Jurkat, Clone E6-1 (cell line): ENCODE measurements at regions not wholly inside any gene's neighbourhood (a gene's known extent, or its start where the extent isn't known, plus 50 kb on each side); places are given as distances from the start of the nearest gene placed in this dataset.

Experiments used
- DNase-seq: peaks from one replicate; pipeline ENCODE4 v3.0.0-alpha.2; 2011; ENCODE audit warnings: low read depth, low spot score
- H3K4me3 ChIP-seq: 2 replicates; pipeline ENCODE4 v1.5.1; 2011; ENCODE audit warnings: mild to moderate bottlenecking, low read length, control low read depth, moderate library complexity

GRCh38 chr16:64740261-64740660 is 381.6 kb downstream of the CDH11 start:
- no peak overlapping the region for H3K4me3 ChIP-seq
- no peak for DNase-seq

- no peak for DNase-seq
Observed at GRCh38 chr16:64738321-64738960, 383.4 kb downstream of the CDH11 start.

DNA sequence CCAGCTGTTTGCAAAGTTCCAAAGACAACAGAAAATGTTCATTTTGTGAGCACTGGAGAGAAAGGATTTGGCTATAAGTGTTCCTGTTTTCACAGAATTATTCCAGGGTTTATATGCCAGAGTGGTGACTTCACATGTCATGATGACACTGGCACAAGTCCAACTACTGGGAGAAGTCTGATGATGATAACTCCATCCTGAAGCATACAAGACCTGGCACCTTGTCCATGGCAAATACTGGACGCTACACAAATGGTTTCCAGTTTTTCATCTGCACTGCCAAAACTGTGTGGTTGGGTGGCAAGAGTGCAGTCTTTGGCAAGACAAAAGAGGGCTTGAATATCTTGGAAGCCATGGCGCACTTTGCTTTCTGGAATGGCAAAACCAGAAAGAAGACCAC is 385.0 kb downstream of the CDH11 start:
- DNase-seq: no peak
- no peak overlapping the region for H3K4me3 ChIP-seq

More at GRCh38 chr16:64738321-64738960, 383.4 kb downstream of the CDH11 start:
- no peak overlapping the region for H3K4me3 ChIP-seq

- H3K4me3 ChIP-seq: no peak overlapping the region
- DNase-seq: no peak
Observed at GRCh38 chr16:64731891-64732290, 390.0 kb downstream of the CDH11 start.

DNA sequence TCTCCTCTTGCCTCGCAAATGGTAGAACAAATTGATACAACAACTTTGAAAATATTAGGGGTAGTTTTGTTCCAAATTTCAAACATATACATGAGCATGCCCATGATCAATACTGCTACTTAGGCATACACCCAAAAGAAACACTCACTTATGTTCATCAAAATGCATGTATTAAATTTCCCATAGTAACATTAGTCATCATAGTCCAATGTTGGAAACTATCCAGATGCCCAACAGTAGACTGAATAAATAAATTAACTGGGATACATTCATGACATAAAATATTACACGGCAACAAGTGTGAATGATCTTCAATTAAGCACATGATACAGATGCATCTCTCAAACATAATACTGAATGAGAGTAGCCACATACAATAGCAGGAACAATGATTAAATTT is 391.6 kb downstream of the CDH11 start:
- no peak for DNase-seq

DNA sequence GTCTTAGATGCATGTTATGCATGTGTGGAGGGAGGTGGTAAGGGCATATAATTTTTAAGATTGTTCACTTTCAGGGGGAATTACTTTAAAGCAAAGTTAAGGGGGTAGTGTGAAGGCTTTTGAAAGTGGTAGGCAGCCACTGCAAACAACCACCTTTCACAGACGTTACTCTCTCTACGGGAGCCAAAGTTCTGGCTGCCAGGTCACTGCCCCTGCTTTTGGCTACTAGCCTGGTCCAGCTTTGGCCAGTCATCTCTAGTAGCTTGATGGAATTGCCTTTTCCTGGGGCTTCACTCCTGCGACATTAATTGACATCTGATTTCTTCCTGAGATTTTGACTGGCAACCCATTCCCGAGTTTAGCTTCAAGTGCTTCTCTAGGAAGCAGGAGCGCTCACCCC is 397.5 kb downstream of the CDH11 start:
- no peak overlapping the region for H3K4me3 ChIP-seq
- no peak for DNase-seq

More for the DNA sequence above, 391.6 kb downstream of the CDH11 start:
- no peak overlapping the region for H3K4me3 ChIP-seq

DNA sequence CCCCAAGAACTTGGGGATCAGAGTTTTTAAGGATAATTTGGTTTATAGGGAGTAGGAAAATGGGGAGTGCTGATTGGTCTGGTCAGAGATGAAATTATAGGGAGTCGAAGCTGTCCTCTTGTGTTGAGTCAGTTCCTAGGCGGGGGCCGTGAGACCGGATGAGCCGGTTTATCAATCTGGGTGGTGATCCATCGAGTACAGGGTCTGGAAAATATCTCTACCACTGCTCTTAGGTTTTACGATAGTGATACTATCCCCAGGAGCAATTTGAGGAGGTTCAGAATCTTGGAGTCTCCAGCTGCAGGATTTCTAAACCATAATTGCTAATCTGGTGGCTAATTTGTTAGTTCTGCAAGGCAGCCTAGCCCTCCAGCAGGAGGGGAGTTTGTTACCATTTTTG is 403.4 kb downstream of the CDH11 start:
- DNase-seq: no peak
- no peak overlapping the region for H3K4me3 ChIP-seq

DNA sequence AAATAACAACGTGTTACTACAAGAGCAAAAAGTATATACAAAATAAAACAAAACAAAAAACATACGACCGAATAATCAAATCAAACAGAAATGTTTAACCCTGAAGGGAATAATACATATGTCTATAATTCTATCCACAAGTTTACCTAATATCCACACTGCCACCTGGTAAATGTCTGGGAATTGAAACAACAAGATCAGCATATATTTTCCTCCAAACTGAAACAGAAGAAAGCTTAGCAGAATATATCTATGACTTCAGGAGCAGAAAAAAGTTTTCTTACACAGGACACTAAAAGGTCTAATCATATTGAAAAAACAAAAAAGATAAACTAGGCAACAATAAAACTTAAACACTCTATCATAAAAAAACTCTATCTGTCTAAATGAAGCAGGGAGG is 404.0 kb downstream of the CDH11 start:
- no peak for DNase-seq
- H3K4me3 ChIP-seq: no peak overlapping the region

GRCh38 chr16:64715624-64716023 is 406.2 kb downstream of the CDH11 start:
- H3K4me3 ChIP-seq: no peak overlapping the region
- no peak for DNase-seq

- no peak for DNase-seq
- no peak overlapping the region for H3K4me3 ChIP-seq
Observed at GRCh38 chr16:64712026-64712425, 409.8 kb downstream of the CDH11 start.

DNA sequence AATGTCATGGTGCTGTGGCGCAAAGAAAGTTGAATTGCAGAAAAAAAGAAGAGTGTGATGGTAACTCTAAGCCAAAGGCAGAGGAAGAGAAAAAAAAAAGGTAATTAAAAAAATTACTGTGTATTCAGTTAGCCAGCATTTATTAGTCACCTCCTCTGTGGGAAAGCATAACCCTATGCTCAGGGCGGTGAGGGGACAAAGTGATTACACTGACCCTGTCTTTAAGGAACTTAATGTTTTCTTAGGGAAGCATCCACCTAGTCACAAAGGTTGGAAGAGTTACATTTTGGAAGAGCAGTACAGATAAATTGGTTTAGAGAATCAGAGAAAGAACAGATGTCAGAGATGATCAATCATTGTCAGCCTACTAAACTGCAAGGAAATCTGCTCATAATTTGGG is 410.3 kb downstream of the CDH11 start:
- no peak for DNase-seq
- no peak overlapping the region for H3K4me3 ChIP-seq

DNA sequence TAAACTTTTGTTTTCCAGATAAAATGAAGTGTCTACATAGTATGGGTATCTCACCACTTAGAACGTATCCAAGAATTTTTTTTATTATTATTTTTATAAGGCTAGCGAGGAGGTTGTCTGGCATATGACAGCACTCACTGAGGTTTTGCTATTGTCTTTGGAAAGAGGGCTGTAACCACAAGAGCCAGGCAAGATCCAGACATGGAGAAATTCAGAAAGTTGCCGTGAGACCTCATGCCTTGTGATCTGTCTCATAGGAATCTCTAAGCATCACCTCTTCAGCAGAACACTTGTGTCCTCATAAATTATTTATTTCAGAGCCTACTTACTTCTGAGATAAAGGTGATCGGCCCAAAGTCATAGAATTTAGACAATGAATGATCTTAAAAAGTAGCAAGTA is 410.8 kb downstream of the CDH11 start:
- DNase-seq: no peak

GRCh38 chr16:64705443-64705842 is 416.4 kb downstream of the CDH11 start:
- H3K4me3 ChIP-seq: no peak overlapping the region
- no peak for DNase-seq

More for the DNA sequence above, 410.8 kb downstream of the CDH11 start:
- no peak overlapping the region for H3K4me3 ChIP-seq

- DNase-seq: no peak
- H3K4me3 ChIP-seq: no peak overlapping the region
Observed at GRCh38 chr16:64704386-64704785, 417.5 kb downstream of the CDH11 start.

DNA sequence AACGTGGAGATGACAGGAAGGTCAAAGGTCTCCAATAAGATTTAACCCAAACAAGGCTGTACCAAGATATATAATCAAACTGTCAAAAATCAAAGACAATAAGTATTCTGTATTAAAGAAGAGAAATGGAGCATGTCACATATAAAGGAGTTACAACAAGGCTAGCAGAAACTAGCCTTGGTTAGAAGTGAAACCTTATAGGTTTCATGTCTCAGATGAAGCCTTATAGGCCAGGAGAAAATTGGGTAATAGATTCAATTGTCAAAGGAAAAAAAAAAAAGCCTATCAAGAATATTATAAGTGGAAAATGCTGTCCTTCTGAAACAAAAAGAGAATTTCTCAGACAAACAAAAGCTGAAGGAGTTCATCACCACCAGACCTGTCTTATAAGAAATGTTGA is 419.4 kb downstream of the CDH11 start:
- H3K4me3 ChIP-seq: no peak overlapping the region
- DNase-seq: no peak

GRCh38 chr16:64700628-64701027 is 421.2 kb downstream of the CDH11 start:
- H3K4me3 ChIP-seq: no peak overlapping the region
- no peak for DNase-seq

DNA sequence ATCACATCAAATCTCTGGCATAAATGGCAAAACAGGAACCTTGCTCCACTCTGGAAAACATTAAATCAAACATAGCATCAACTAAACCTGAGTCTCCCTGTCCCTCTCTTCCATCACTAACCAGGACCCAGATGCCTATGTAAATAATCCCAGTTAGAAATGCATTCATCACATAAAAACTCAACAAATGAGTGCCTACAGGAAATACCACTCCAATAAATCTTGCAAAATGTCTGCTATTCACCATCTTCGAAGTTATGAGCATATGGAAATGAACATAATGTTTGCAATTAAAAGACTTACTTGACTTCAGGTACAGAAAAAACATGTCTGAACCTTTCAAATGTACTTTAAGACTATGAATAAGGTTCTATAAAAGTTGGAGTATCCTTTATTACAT is 425.0 kb downstream of the CDH11 start:
- no peak for DNase-seq
- no peak overlapping the region for H3K4me3 ChIP-seq

DNA sequence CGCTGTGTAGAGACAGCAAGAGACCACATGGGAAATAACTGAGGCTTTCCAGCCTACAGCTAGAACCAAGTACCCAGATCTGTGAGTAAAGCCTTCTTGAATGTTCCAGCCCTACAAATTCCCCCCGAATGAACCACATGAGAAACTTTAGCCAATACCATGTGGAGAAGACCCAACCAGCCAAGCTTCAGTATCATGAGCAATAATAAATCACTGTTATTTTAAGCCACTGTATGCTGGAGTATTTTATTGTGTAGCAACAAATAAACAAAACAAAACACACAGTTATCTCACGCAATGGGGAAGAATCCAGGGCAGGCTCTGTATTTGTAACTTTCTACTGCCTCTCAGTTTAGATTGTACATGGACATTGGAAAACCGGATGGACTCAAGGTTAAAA is 426.2 kb downstream of the CDH11 start:
- no peak for DNase-seq
- no peak overlapping the region for H3K4me3 ChIP-seq

GRCh38 chr16:64693946-64694345 is 427.9 kb downstream of the CDH11 start:
- DNase-seq: no peak
- H3K4me3 ChIP-seq: no peak overlapping the region

DNA sequence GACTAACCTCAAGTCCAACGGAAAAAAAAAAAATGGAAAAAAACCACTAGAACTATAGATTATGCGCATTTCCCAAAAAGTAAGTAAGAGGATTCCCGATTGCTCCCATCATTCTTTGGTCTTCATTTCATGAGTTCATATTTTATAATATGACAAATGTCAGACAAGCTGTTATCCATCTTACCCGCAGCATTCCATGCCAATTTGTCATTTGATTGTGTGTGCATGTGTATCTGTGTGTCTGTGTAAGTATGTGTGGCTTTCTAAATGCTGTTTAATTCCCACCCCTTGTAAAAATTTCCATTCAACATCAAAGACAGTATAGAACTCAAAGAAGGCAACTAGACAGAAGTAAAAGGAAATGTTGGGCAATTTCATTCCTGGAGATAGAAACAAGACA is 434.1 kb downstream of the CDH11 start:
- DNase-seq: no peak

GRCh38 chr16:64687123-64687522 is 434.7 kb downstream of the CDH11 start:
- no peak for DNase-seq
- no peak overlapping the region for H3K4me3 ChIP-seq

More for the DNA sequence above, 434.1 kb downstream of the CDH11 start:
- H3K4me3 ChIP-seq: no peak overlapping the region
